AG04449 (cell line): ENCODE measurements at regions not wholly inside any gene's neighbourhood (a gene's known extent, or its start where the extent isn't known, plus 50 kb on each side); places are given as distances from the start of the nearest gene placed in this dataset.

Source experiments
- CTCF ChIA-PET: fragments of 350-600 bp; formaldehyde crosslinking; extraction: SDS; loops from one replicate; lab custom pipeline; 2021; ENCODE audit warnings: antibody characterized with exemption; lab: Yijun Ruan, JAX
- POLR2A ChIA-PET: fragments of 400-600, 350-600 bp; formaldehyde crosslinking; extraction: SDS; loops from one replicate; lab custom pipeline; 2020; ENCODE audit warnings: antibody characterized with exemption, inconsistent platforms; lab: Yijun Ruan, JAX
- DNase-seq: peaks from one replicate; pipeline ENCODE4 v3.0.0-alpha.2; 2010; ENCODE audit warnings: low read depth, low spot score
- H3K4me3 ChIP-seq: 2 replicates; pipeline ENCODE4 v1.5.1; 2011; ENCODE audit warnings: low read depth, mild to moderate bottlenecking, control low read depth, low read length
- CTCF ChIP-seq: IDR thresholded peaks from one replicate; pipeline ENCODE4 v1.5.1; 2011; ENCODE audit warnings: mild to moderate bottlenecking, moderate library complexity, low read length, control low read depth, inconsistent platforms; ENCODE audit not compliant: insufficient read depth; ENCODE audit errors: missing control alignments

DNA sequence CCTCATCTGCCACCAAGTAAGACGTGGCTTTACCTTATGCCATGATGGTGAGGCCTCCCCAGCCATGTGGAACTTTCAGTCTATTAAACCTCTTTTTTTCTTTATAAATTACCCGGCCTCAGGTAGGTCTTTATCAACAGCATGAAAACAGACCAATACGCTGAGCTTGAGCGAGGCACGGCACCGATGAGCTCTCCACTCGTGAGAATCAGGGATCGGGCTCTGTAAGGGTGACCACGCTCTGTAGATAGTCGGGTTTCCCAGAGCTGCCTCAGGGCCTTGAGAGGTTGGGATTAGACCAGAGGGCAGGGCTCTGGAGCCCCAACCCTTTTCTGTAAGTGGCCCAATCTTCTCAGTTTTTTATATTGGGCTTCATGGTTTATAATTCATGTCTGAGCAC, 360.3 kb upstream of the MYT1L start:
- no peak for DNase-seq
- H3K4me3 ChIP-seq, result no peak overlapping the region
- TF ChIP-seq CTCF, result no peak
- POLR2A ChIA-PET, result no interaction called here
- CTCF ChIA-PET, result no interaction called here

- ChIA-PET POLR2A (no interaction called here), CTCF (no interaction called here)
- no peak overlapping the region for H3K4me3 ChIP-seq
- no peak for TF ChIP-seq CTCF
- no peak for DNase-seq
These were observed 359.9 kb upstream of the MYT1L start for GRCh38 chr2:2690985-2691384.

GRCh38 chr2:2689306-2689705, 358.2 kb upstream of the MYT1L start:
- no peak for DNase-seq
- no peak for TF ChIP-seq CTCF
- ChIA-PET POLR2A (no interaction called here), CTCF (no interaction called here)
- H3K4me3 ChIP-seq, result no peak overlapping the region

- ChIA-PET POLR2A (no interaction called here), CTCF (no interaction called here)
- no peak overlapping the region for H3K4me3 ChIP-seq
- DNase-seq, result no peak
- TF ChIP-seq CTCF, result no peak
These were observed 357.2 kb upstream of the MYT1L start for GRCh38 chr2:2688254-2688653.

DNA sequence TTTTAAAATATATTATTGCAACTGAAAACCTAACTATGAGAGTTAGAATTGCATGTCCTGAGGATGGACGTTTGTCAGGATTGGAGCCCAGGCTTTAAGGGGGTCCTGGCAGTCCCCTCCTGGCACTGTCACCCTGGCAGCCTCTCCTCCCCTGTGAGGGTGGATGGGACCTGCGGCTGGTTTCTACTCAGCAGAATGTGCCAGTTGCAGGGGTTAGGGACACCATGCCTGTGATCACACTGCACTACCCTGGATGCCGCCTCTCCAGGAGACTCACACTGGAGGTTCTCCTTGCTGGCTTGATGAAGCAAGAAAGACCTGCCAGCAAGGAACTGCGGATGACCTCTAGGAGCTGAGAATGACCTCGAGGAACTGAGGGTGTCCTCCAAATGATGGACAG, 356.7 kb upstream of the MYT1L start:
- CTCF ChIA-PET, result no interaction called here
- no peak for TF ChIP-seq CTCF
- no peak overlapping the region for H3K4me3 ChIP-seq
- POLR2A ChIA-PET, result no interaction called here
- no peak for DNase-seq

GRCh38 chr2:2686222-2686621, 355.1 kb upstream of the MYT1L start:
- ChIA-PET CTCF (no interaction called here), POLR2A (no interaction called here)
- no peak overlapping the region for H3K4me3 ChIP-seq
- no peak for TF ChIP-seq CTCF
- DNase-seq, result no peak
